Activated T-cell treated with anti-CD3 and anti-CD28 coated beads, Interleukin-2, amount 50 U/mL, for 72 hours (primary cell): ENCODE measurements at regions not wholly inside any gene's neighbourhood (a gene's known extent, or its start where the extent isn't known, plus 50 kb on each side); places are given as distances from the start of the nearest gene placed in this dataset.
"Not testable (repeated sequence)": the region's sequence is repeated elsewhere in the genome, so short reads cannot be mapped to it uniquely, and the experiment has no call there.

Experiments used
- ATAC-seq, 2 donors: fragments of 150-1000 bp; cut with Tn5 transposase; replicated peaks in 1 of 2; 2 replicates each; pipeline ENCODE4 v1.10.0; 2021; ENCODE audit warnings: moderate library complexity in 2 of 2, mild to moderate bottlenecking in 1 of 2
- DNase-seq, 2 donors: peaks; one replicate each; pipeline ENCODE4 v3.0.0; 2021 to 2022; ENCODE audit warnings: mixed read lengths in 1 of 2
- H3K27ac Mint-ChIP-seq: one replicate; pipeline ENCODE4 v1.8.0; 2022; ENCODE audit warnings: mild to moderate bottlenecking, moderate library complexity, mixed read lengths
- H3K27me3 Mint-ChIP-seq: one replicate; pipeline ENCODE4 v1.8.0; 2022; ENCODE audit warnings: low read depth, mixed read lengths
- H3K36me3 Mint-ChIP-seq, 2 donors: one replicate each; pipeline ENCODE4 v1.8.0; 2022; ENCODE audit warnings: mixed read lengths in 2 of 2, mild to moderate bottlenecking in 1 of 2; ENCODE audit not compliant: insufficient read depth in 2 of 2
- H3K4me1 Mint-ChIP-seq: one replicate; pipeline ENCODE4 v1.8.0; 2022; ENCODE audit warnings: low read depth, mixed read lengths
- H3K4me3 Mint-ChIP-seq, 2 donors: one replicate each; pipeline ENCODE4 v1.8.0; 2022; ENCODE audit warnings: mild to moderate bottlenecking in 2 of 2, mixed read lengths in 2 of 2, moderate library complexity in 2 of 2
- H3K9me3 Mint-ChIP-seq, 2 donors: one replicate each; pipeline ENCODE4 v1.8.0; 2022; ENCODE audit warnings: mixed read lengths in 2 of 2

- no peaks in the 10 kb centered on the region for H3K36me3 Mint-ChIP-seq
- DNase-seq, result no peak
These were observed 241.5 kb upstream of the IGFBP7 start for GRCh38 chr4:57351731-57352130.

GRCh38 chr4:57344296-57344695 lies 234.1 kb upstream of the IGFBP7 start:
- no peaks in the 10 kb centered on the region for H3K9me3 Mint-ChIP-seq
- H3K4me3 Mint-ChIP-seq, result no peak overlapping the region
- H3K36me3 Mint-ChIP-seq, result no peaks in the 10 kb centered on the region
- H3K27ac Mint-ChIP-seq, result no peak overlapping the region
- no peak for ATAC-seq
- H3K27me3 Mint-ChIP-seq, result peaks cover 3% of the 10 kb centered on the region
- no peak for DNase-seq
- H3K4me1 Mint-ChIP-seq, result no peaks in the 10 kb centered on the region

More at GRCh38 chr4:57351731-57352130, 241.5 kb upstream of the IGFBP7 start:
- Mint-ChIP-seq H3K27ac (no peak overlapping the region), H3K4me1 (no peaks in the 10 kb centered on the region), H3K4me3 (no peak overlapping the region), H3K27me3 (no peaks in the 10 kb centered on the region), H3K9me3 (no peaks in the 10 kb centered on the region)
- ATAC-seq, result no peak

DNA sequence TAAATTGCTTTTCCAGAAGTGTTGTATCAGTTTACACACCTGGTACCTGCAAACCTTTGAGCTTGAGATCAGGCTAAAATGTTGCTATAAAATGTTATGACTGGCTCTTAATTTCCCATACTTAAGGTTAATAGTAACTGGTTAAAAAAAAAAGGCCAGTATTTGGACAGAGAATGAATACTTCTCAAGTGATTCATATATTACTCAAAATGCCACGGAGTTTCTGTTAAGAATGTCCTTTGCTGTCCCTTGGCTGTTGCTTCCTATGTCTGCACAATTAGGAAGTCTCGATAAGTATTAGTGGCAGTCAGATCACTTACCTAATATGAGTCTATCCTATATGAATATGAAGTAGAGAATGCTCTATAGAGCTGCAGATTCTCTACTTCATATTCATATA lies 232.2 kb upstream of the IGFBP7 start:
- Mint-ChIP-seq H3K27ac (no peak overlapping the region), H3K4me1 (no peaks in the 10 kb centered on the region), H3K27me3 (peaks cover 6% of the 10 kb centered on the region), H3K4me3 (no peak overlapping the region), H3K9me3 (peaks cover 0 to 5% of the 10 kb centered on the region in 2 donors), H3K36me3 (no peaks in the 10 kb centered on the region)
- ATAC-seq (no peak), DNase-seq (no peak)

- H3K27ac Mint-ChIP-seq, H3K9me3 Mint-ChIP-seq, H3K36me3 Mint-ChIP-seq, H3K4me1 Mint-ChIP-seq, ATAC-seq, DNase-seq, H3K4me3 Mint-ChIP-seq, H3K27me3 Mint-ChIP-seq: not testable (repeated sequence)
These were observed 228.7 kb upstream of the IGFBP7 start for GRCh38 chr4:57338861-57339260.

- H3K27me3 Mint-ChIP-seq, result no peaks in the 10 kb centered on the region
These were observed 223.5 kb upstream of the IGFBP7 start for GRCh38 chr4:57333684-57334083.

GRCh38 chr4:57331959-57332358 lies 221.8 kb upstream of the IGFBP7 start:
- ATAC-seq (no peak), DNase-seq (no peak)
- Mint-ChIP-seq H3K4me1 (no peaks in the 10 kb centered on the region), H3K27me3 (no peaks in the 10 kb centered on the region), H3K36me3 (no peaks in the 10 kb centered on the region), H3K27ac (no peak overlapping the region), H3K4me3 (no peak overlapping the region), H3K9me3 (peaks cover 0 to 2% of the 10 kb centered on the region in 2 donors)

More at GRCh38 chr4:57333684-57334083, 223.5 kb upstream of the IGFBP7 start:
- no peak overlapping the region for H3K4me3 Mint-ChIP-seq
- ATAC-seq (no peak), DNase-seq (no peak)
- no peak overlapping the region for H3K27ac Mint-ChIP-seq
- no peaks in the 10 kb centered on the region for H3K4me1 Mint-ChIP-seq
- H3K36me3 Mint-ChIP-seq, result no peaks in the 10 kb centered on the region
- peaks cover 0 to 2% of the 10 kb centered on the region in 2 donors for H3K9me3 Mint-ChIP-seq

GRCh38 chr4:57329279-57329678 lies 219.1 kb upstream of the IGFBP7 start:
- Mint-ChIP-seq H3K9me3 (no peaks in the 10 kb centered on the region), H3K36me3 (no peaks in the 10 kb centered on the region), H3K27me3 (no peaks in the 10 kb centered on the region), H3K4me3 (no peak overlapping the region), H3K4me1 (no peaks in the 10 kb centered on the region), H3K27ac (no peak overlapping the region)
- ATAC-seq (no peak), DNase-seq (no peak)

- Mint-ChIP-seq H3K4me3 (no peak overlapping the region), H3K4me1 (no peaks in the 10 kb centered on the region), H3K27me3 (no peaks in the 10 kb centered on the region), H3K27ac (no peak overlapping the region), H3K36me3 (no peaks in the 10 kb centered on the region), H3K9me3 (no peaks in the 10 kb centered on the region)
- no peak for DNase-seq
- ATAC-seq, result no peak
These were observed 214.6 kb upstream of the IGFBP7 start for GRCh38 chr4:57324673-57325307.

GRCh38 chr4:57320849-57321248 lies 210.7 kb upstream of the IGFBP7 start:
- no peak for ATAC-seq
- H3K9me3 Mint-ChIP-seq, result peaks cover 0 to 2% of the 10 kb centered on the region in 2 donors
- no peaks in the 10 kb centered on the region for H3K27me3 Mint-ChIP-seq
- no peaks in the 10 kb centered on the region for H3K36me3 Mint-ChIP-seq
- H3K4me1 Mint-ChIP-seq, result no peaks in the 10 kb centered on the region
- H3K4me3 Mint-ChIP-seq, result no peak overlapping the region
- H3K27ac Mint-ChIP-seq, result no peak overlapping the region
- DNase-seq, result no peak

DNA sequence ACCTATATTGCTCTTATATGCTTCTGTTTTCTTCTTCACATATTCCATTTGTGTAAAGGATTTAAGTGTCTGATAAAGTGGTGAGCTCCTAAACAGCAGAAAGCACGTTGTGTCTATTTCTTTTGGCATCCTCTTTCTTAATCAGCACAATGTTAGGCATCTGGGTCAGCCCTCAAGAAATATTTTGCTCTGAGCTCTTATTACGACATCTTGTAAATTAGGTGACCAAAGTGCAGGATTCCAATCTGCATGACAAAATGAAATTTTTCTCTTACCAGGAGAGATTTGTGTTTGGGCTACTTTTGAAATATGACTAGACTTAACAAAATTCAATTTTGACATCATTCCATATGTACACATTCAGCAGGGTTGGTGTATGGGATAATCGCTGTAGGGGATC lies 210.0 kb upstream of the IGFBP7 start:
- DNase-seq (no peak), ATAC-seq (no peak)
- peaks cover 0 to 2% of the 10 kb centered on the region in 2 donors for H3K9me3 Mint-ChIP-seq
- H3K4me1 Mint-ChIP-seq, result no peaks in the 10 kb centered on the region
- H3K4me3 Mint-ChIP-seq, result no peak overlapping the region
- no peak overlapping the region for H3K27ac Mint-ChIP-seq
- H3K27me3 Mint-ChIP-seq, result no peaks in the 10 kb centered on the region
- no peaks in the 10 kb centered on the region for H3K36me3 Mint-ChIP-seq

DNA sequence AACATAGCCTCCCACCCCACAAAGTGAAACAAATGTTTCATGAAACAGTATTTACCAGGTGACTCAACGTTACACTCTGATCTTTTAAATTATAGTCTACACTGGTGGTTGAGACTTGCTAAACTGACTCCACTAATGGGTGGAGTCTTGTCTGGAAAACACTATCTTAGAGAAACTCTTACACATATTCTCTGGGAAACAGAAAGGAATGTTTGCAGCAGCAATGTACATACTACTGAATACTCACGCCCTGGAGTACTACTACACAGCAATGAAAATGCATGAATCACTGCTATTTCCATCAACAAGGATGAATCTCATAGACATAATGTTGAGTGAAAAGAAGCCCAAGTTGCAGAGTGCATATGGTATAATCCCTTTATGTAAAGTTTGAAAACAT lies 208.5 kb upstream of the IGFBP7 start:
- Mint-ChIP-seq H3K9me3 (peaks cover 0 to 2% of the 10 kb centered on the region in 2 donors), H3K36me3 (no peaks in the 10 kb centered on the region), H3K27me3 (no peaks in the 10 kb centered on the region), H3K4me3 (no peak overlapping the region), H3K4me1 (no peaks in the 10 kb centered on the region), H3K27ac (no peak overlapping the region)
- ATAC-seq, result no peak
- DNase-seq, result no peak

DNA sequence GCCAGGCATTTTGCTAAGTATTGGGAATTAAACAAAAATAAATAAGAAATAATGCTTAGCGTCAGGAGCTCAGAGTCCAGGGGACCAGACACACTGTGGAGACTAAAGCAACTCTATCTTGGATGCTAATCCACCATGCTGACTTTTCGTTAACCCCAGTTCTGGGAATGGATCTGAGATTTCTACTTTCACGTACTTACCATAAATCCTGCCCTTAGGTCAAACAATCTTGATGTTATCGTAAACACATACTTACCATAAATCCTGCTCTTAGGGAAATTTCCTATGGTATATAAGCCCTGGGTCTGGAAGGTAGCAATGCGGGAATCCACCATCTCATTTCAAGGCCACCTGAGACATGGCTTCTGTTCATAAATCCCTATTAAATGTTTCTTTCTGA lies 204.5 kb upstream of the IGFBP7 start:
- H3K9me3 Mint-ChIP-seq, result peaks cover 2 to 4% of the 10 kb centered on the region in 2 donors
- H3K27me3 Mint-ChIP-seq, result no peaks in the 10 kb centered on the region
- H3K36me3 Mint-ChIP-seq, result no peaks in the 10 kb centered on the region
- no peak overlapping the region for H3K27ac Mint-ChIP-seq
- H3K4me3 Mint-ChIP-seq, result no peak overlapping the region
- ATAC-seq (no peak), DNase-seq (no peak)
- no peaks in the 10 kb centered on the region for H3K4me1 Mint-ChIP-seq

DNA sequence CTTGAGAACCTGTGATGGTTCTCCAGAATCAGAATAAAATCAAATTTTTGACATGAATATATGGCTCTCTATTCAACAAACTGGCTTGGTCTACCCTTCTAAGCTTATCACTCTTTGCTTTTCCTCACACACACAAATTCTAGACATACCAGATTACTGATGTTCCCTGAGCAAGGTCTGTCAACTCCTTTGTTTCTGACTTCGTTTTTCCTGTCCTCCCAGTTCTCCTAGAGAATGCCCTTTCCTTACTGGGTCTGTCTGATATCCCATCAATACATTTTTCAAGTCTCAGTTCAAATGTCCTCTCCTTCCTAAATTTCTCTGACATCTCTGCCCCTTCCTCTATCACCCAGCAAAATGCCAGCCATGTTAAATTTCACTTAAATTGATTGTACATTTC lies 202.1 kb upstream of the IGFBP7 start:
- H3K27ac Mint-ChIP-seq, result no peak overlapping the region
- peaks cover 2 to 4% of the 10 kb centered on the region in 2 donors for H3K9me3 Mint-ChIP-seq
- DNase-seq (no peak), ATAC-seq (no peak)
- no peak overlapping the region for H3K4me3 Mint-ChIP-seq
- no peaks in the 10 kb centered on the region for H3K27me3 Mint-ChIP-seq
- H3K4me1 Mint-ChIP-seq, result no peaks in the 10 kb centered on the region
- no peaks in the 10 kb centered on the region for H3K36me3 Mint-ChIP-seq

GRCh38 chr4:57309658-57310057 lies 199.5 kb upstream of the IGFBP7 start:
- Mint-ChIP-seq H3K27me3 (no peaks in the 10 kb centered on the region), H3K4me3 (no peak overlapping the region), H3K4me1 (no peaks in the 10 kb centered on the region), H3K9me3 (peaks cover 1 to 3% of the 10 kb centered on the region in 2 donors), H3K36me3 (no peaks in the 10 kb centered on the region), H3K27ac (no peak overlapping the region)
- ATAC-seq (no peak), DNase-seq (no peak)
